GM21360 (cell line): ENCODE measurements at regions not wholly inside any gene's neighbourhood (a gene's known extent, or its start where the extent isn't known, plus 50 kb on each side); places are given as distances from the start of the nearest gene placed in this dataset.
"Not testable (repeated sequence)": the region's sequence is repeated elsewhere in the genome, so short reads cannot be mapped to it uniquely, and the experiment has no call there.

Source experiments
- ATAC-seq: cut with Tn5 transposase; IDR thresholded peaks from one replicate; pipeline ENCODE4 v1.9.1; 2021; ENCODE audit warnings: mild to moderate bottlenecking, moderate library complexity; ENCODE audit not compliant: unreplicated experiment

DNA sequence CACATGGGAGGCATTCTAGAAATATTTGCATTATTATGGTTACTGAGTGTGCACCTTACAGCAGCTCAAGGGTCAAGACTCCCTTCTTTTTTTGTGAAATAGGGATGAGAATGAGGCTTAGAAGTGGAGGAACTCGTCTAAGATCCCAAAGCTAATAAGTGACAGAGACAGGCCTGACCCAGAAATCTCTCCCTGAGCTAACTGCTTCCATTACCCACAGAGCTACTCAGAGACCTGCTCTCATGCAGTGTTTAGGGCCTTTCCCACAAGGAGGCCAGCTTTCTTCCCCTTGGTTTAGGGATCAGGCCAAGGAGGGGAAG lies 301.7 kb downstream of the RPS24 start:
- no peak for ATAC-seq

- no peak for ATAC-seq
These were observed 302.2 kb downstream of the RPS24 start for GRCh38 chr10:78335691-78336401.

- no peak for ATAC-seq
These were observed 302.7 kb downstream of the RPS24 start for GRCh38 chr10:78336402-78336791.

DNA sequence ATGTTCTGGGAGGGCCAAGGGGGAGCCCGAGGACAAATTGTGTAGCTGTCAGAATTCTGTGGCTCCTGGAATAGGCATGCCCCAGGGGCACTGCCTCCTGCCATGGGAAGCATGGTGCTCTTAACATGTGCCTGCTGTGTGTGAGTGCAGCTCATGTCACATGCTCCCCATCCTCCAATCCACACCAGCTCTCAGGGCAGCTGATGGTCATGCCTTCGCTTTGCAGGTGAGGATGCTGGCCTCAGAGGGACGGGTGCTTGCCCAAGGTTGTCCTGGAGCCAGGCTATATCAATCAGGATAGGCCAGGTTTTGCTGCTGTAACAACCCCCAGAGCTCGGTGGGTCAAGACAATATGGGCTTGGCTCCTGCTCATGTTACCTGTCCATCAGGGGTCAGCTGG lies 303.4 kb downstream of the RPS24 start:
- no peak for ATAC-seq

DNA sequence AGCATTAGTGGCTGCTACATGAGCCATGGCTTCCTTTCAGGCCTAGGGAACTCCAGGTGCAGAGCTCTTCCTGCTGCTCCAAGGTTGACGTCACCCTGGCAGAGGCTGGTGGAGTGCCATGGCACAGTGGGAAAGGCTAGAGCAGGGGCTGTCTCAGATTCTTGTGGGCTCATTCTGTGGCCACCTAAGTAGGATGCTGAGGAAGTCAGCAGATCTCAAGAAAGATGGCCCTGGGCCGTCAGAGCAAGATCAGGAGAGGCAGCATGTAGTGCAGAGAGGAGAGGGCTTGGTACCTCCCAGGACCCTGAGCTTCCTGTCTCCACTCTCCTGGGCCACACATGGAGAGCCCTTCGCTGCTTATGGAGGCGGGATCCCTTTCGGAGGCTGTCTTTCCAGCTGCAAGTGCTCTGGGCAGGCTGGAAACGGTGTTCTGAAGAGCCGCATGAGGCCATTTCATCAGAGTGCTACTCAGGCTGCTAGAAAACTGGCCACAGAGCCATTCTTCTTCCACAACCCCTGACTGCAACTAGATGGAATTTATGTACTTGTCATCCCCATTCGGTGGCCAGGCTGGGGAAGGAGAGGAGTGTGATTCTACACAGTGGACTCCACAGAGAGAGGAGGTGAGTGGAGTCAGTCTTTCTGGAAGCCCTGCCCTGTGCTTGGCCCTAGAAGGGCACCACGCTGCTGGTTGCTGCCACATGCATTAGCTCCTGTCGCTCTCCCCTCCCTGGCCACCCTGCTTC lies 304.2 kb downstream of the RPS24 start:
- ATAC-seq = no peak

GRCh38 chr10:78338717-78339116 lies 305.1 kb downstream of the RPS24 start:
- ATAC-seq = no peak

DNA sequence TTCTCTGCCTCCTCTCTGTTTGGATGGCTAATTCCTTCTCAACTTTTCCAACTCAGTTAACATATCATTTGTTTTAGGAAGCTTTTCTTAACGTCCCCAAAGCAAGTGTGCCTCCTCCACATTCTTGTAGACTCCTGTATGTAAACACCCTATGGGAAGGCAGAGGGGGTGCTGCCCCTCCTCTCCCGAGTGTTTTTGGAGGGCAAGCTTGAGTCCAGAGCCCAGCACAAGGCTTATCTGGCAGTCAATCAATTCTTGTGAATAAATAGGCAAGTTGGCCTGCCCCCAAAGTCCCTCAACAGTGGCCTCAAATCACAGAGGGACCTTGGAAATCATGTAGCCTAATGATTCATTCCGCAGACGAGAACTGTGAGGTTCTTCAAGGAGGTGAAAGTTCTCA lies 305.6 kb downstream of the RPS24 start:
- no peak for ATAC-seq

GRCh38 chr10:78341953-78342614 lies 308.4 kb downstream of the RPS24 start:
- ATAC-seq = no peak

GRCh38 chr10:78342827-78343653 lies 309.4 kb downstream of the RPS24 start:
- no peak for ATAC-seq

DNA sequence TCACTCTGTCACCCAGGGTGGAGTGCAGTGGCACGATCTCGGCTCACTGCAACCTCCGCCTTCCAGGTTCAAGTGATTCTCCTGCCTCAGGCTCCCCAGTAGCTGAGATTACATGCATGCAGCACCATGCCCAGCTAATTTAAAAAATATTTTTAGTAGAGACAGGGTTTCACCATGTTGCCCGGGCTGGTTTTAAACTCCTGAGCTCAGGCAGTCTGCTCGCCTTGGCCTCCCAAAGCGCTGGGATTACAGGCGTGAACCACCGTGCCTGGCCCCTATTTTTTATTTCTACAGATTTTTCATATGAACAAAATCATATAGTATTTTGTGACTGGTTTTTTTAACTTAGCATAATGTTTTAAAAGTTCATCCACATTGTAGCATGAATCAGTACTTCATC lies 310.6 kb downstream of the RPS24 start:
- not testable (repeated sequence) for ATAC-seq

DNA sequence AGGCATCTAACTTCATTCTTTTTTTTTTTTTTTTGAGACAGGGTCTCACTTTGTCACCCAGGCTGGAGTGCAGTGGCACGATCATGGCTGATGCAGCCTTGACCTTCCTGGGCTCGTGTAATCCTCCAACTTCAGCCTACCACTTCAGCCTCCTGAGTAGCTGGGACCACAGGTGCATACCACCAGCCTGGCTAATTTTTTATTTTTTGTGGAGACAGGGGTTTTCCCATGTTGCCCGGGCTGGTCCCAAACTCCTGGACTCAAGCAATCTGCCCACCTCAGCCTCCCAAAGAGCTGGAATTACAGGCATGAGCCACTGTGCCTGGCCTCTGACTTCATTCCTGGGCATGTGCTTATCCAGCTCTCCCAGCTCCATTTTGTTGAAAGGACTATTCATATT lies 311.9 kb downstream of the RPS24 start:
- not testable (repeated sequence) for ATAC-seq

- ATAC-seq = no peak
These were observed 313.1 kb downstream of the RPS24 start for GRCh38 chr10:78346721-78347120.

GRCh38 chr10:78348411-78349164 lies 314.9 kb downstream of the RPS24 start:
- no peak for ATAC-seq

- ATAC-seq = no peak
These were observed 315.5 kb downstream of the RPS24 start for GRCh38 chr10:78349165-78349516.

DNA sequence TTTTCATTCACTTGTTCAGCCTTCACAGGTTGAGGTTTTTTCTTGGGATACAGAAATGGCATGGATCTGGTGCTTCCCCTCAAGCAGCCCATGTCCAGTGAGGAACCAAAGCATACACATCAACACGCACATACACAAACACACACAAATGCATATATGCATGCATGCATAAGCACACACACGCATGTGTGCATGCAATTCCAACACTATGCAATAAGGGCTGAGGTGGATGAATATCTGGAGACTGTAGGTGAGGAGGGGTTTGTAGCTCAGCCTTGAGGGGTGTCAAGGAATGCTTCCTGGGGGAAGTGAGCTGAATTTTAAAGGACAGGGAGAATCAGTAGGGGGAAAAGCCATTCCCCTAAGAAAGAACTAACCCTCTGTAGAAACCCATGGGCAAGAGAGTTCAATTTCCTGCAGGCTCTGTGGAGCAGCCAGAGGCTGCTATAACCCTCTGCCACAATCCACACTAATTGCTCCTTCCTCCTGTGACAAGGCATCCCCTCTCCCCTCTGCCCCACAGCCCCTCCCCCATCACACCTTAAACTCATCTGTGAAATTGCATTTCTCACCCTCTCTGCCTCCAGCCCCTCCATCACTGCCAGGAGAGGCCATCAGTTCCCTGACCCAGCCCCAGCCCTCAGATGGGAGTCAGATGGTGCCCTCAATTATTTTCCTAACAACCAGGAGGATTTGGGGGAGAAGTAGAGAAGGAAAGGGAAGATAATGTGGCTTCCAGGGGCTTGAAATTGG lies 316.4 kb downstream of the RPS24 start:
- ATAC-seq = no peak

DNA sequence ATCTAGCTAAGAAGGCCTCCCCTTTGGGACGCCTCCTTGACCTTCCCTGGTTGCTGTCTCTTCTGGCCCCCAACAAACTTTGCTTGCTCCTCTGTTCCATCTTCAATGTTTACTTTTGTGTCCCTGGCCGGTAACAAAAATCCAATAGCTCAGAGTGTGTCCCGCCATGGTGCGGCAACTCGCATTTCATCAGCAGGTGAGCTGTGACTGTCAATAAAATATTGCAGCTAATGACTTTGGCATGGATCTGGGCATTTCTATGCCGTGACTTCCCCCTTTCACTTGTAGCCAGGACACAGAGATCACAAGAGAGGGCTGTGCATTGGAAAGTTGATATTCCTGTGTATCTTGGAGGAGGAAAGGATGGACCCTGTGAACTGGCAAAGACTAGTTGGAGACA lies 317.6 kb downstream of the RPS24 start:
- no peak for ATAC-seq

DNA sequence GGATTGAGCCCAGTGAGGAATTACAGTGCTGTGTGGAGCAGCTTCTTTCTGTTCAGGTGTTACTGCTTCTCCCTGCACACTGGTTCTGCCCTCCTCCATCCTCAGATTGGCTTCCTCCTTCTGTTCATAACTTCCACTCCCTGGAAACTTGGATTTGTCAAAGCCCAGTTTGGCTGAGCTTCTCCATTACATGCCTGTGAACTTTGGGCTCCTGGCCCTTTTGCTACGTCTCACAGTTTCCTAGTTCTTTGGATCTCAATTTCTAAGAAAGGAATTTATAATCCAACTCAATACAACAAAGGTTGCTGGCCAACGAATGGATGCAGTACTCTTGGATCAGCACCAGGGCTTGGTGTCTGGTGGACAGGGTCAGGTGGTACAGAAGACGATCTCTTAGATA lies 318.1 kb downstream of the RPS24 start:
- no peak for ATAC-seq

DNA sequence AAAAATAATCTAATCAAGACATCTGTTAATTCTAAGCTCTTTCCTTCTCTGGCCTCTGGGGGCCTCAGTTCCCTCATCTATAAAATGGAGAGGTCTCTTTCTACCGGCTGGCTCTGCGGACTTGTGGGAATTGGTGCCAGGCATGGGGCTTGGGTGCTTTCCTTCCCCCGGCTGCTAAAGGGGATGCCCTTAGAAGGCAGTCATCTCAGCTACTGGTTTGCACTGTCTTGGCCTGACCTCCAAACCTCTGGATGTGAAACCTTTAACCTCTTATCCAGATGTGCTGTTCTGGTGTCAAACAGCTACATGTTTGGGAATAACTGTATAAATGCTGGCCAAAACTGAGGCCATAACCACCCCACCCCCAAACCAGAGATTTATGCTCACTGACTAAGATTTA lies 320.0 kb downstream of the RPS24 start:
- ATAC-seq = no peak

DNA sequence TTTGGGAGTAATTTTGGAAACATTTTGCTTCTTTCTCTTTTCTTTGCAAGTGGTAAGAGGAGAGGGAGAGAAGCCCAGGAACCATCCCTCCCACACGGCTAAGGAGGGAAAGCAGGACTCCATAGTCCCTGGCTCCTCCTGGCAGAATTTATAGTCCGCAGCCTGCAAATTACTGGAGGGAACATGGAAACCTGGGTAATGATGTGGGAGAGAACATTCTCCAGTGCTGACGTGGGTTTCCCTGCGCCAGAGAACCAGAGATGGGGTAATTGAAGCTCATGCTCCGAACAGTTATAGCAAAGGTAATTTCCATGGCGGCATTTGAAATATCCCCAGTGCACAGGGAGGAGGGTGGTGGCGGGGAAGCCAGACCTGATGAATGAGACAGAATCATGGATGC lies 320.4 kb downstream of the RPS24 start:
- ATAC-seq = no peak

- no peak for ATAC-seq
These were observed 322.7 kb downstream of the RPS24 start for GRCh38 chr10:78356291-78356900.
